Smooth muscle cell (in vitro differentiated cells): ENCODE measurements at regions not wholly inside any gene's neighbourhood (a gene's known extent, or its start where the extent isn't known, plus 50 kb on each side); places are given as distances from the start of the nearest gene placed in this dataset.
A peak's percentile ranks its signal among the peaks of the same experiment; 100 is the strongest.
"Not testable (repeated sequence)": the region's sequence is repeated elsewhere in the genome, so short reads cannot be mapped to it uniquely, and the experiment has no call there.

ENCODE experiments used
- DNase-seq: peaks from one replicate; lab custom pipeline; 2025; ENCODE audit not compliant: unreplicated experiment; lab: John Stamatoyannopoulos, UW
- H2AFZ ChIP-seq: fragments of 200-600 bp; sonication (generic); 2 replicates; pipeline ENCODE4 v1.6.0; 2016; ENCODE audit warnings: antibody characterized with exemption, low read depth, mild to moderate bottlenecking
- H3F3A ChIP-seq: fragments of 200-600 bp; sonication (generic); 2 replicates; pipeline ENCODE4 v1.6.0; 2017; ENCODE audit warnings: antibody characterized with exemption, low read depth
- H3K27ac ChIP-seq: fragments of 200-600 bp; sonication (generic); 2 replicates; pipeline ENCODE4 v1.5.1; 2016; ENCODE audit warnings: low read depth, mild to moderate bottlenecking
- H3K27me3 ChIP-seq: fragments of 200-600 bp; sonication (generic); 2 replicates; pipeline ENCODE4 v1.6.1; 2016; ENCODE audit warnings: low read depth, mild to moderate bottlenecking
- H3K36me3 ChIP-seq: fragments of 200-600 bp; sonication (generic); 2 replicates; pipeline ENCODE4 v1.5.1; 2016; ENCODE audit warnings: low read depth
- H3K4me1 ChIP-seq: fragments of 200-600 bp; sonication (generic); 2 replicates; pipeline ENCODE4 v1.5.1; 2016; ENCODE audit warnings: low read depth
- H3K4me2 ChIP-seq: fragments of 200-600 bp; sonication (generic); 2 replicates; pipeline ENCODE4 v1.6.0; 2016; ENCODE audit warnings: mild to moderate bottlenecking
- H3K4me3 ChIP-seq: fragments of 200-600 bp; sonication (generic); 2 replicates; pipeline ENCODE4 v1.5.1; 2016; ENCODE audit warnings: mild to moderate bottlenecking
- H3K79me2 ChIP-seq: fragments of 200-600 bp; sonication (generic); 2 replicates; pipeline ENCODE4 v1.6.0; 2016; ENCODE audit warnings: low read depth, mild to moderate bottlenecking
- H3K9ac ChIP-seq: fragments of 200-600 bp; sonication (generic); 2 replicates; pipeline ENCODE4 v1.6.0; 2016; ENCODE audit warnings: low read depth
- H3K9me3 ChIP-seq: fragments of 200-600 bp; sonication (generic); replicated peaks from 2 replicates; pipeline ENCODE4 v1.5.1; 2016; ENCODE audit warnings: low read depth
- H4K20me1 ChIP-seq: fragments of 200-600 bp; sonication (generic); 2 replicates; pipeline ENCODE4 v1.6.0; 2016; ENCODE audit warnings: low read depth
- CTCF ChIP-seq: fragments of 200-600 bp; sonication (generic); IDR thresholded peaks from 2 replicates; pipeline ENCODE4 v1.5.1; 2017; ENCODE audit warnings: borderline replicate concordance, mild to moderate bottlenecking, antibody characterized with exemption; ENCODE audit not compliant: insufficient read depth, poor library complexity, severe bottlenecking
- WGBS: methylation state at CpG from one replicate; pipeline ENCODE4 v1.1.7; 2016; ENCODE audit warnings: low lambda C conversion rate; 5-methylcytosine and 5-hydroxymethylcytosine counted together

GRCh38 chr5:102583276-102584124 lies 84.7 kb upstream of the SLCO6A1 start:
- 47% methylated on average over 5 of the region's 5 CpGs for WGBS
- DNase-seq = no peak
- no peak overlapping the region for H3K4me3 ChIP-seq
- no peaks in the 10 kb centered on the region for H3K9me3 ChIP-seq
- H4K20me1 ChIP-seq = no peaks in the 10 kb centered on the region
- H3K36me3 ChIP-seq = no peaks in the 10 kb centered on the region
- H3K9ac ChIP-seq = no peak overlapping the region
- H3K79me2 ChIP-seq = no peaks in the 10 kb centered on the region
- H3K27me3 ChIP-seq = no peaks in the 10 kb centered on the region
- H3K27ac ChIP-seq = no peak overlapping the region
- TF ChIP-seq CTCF = peak; percentile 55
- H3F3A ChIP-seq = no peaks in the 10 kb centered on the region
- peak overlapping the region; percentile 70 for H2AFZ ChIP-seq
- H3K4me2 ChIP-seq = peak overlapping the region; percentile 44
- H3K4me1 ChIP-seq = no peaks in the 10 kb centered on the region

GRCh38 chr5:102589661-102590060 lies 90.9 kb upstream of the SLCO6A1 start:
- no peak for DNase-seq
- no peaks in the 10 kb centered on the region for H3K27me3 ChIP-seq
- H3K4me3 ChIP-seq = no peak overlapping the region
- no peak overlapping the region for H3K4me2 ChIP-seq
- H3K79me2 ChIP-seq = no peaks in the 10 kb centered on the region
- TF ChIP-seq CTCF = no peak
- no peaks in the 10 kb centered on the region for H3K9me3 ChIP-seq
- no peaks in the 10 kb centered on the region for H3K36me3 ChIP-seq
- no peak overlapping the region for H3K9ac ChIP-seq
- WGBS = 67% methylated on average over 2 of the region's 2 CpGs
- H3K4me1 ChIP-seq = no peaks in the 10 kb centered on the region
- no peak overlapping the region for H3K27ac ChIP-seq
- H3F3A ChIP-seq = no peaks in the 10 kb centered on the region
- H2AFZ ChIP-seq = no peak overlapping the region
- H4K20me1 ChIP-seq = no peaks in the 10 kb centered on the region

GRCh38 chr5:102590467-102590866 lies 91.7 kb upstream of the SLCO6A1 start:
- Histone ChIP-seq H3K9me3 (no peaks in the 10 kb centered on the region), H3K9ac (no peak overlapping the region), H3K79me2 (no peaks in the 10 kb centered on the region), H3K4me1 (no peaks in the 10 kb centered on the region), H3K4me2 (no peak overlapping the region), H3F3A (no peaks in the 10 kb centered on the region), H3K27ac (no peak overlapping the region), H2AFZ (no peak overlapping the region), H3K27me3 (no peaks in the 10 kb centered on the region), H4K20me1 (no peaks in the 10 kb centered on the region), H3K36me3 (no peaks in the 10 kb centered on the region), H3K4me3 (no peak overlapping the region)
- no peak for TF ChIP-seq CTCF
- WGBS = 94% methylated on average over 3 of the region's 3 CpGs
- DNase-seq = no peak

GRCh38 chr5:102591650-102592049 lies 92.8 kb upstream of the SLCO6A1 start:
- Histone ChIP-seq H3K36me3 (no peaks in the 10 kb centered on the region), H3K9me3 (no peaks in the 10 kb centered on the region), H3F3A (no peaks in the 10 kb centered on the region), H3K4me3 (no peak overlapping the region), H3K4me1 (no peaks in the 10 kb centered on the region), H3K27ac (no peak overlapping the region), H3K79me2 (no peaks in the 10 kb centered on the region), H3K9ac (no peak overlapping the region), H2AFZ (no peak overlapping the region), H3K4me2 (no peak overlapping the region), H3K27me3 (no peaks in the 10 kb centered on the region), H4K20me1 (no peaks in the 10 kb centered on the region)
- 72% methylated on average over 5 of the region's 5 CpGs for WGBS
- no peak for TF ChIP-seq CTCF
- DNase-seq = no peak

GRCh38 chr5:102592586-102592985 lies 93.8 kb upstream of the SLCO6A1 start:
- not testable (repeated sequence) for H3K27ac ChIP-seq, H3F3A ChIP-seq, H3K4me2 ChIP-seq, DNase-seq, H4K20me1 ChIP-seq, H3K36me3 ChIP-seq, H3K9ac ChIP-seq, H3K9me3 ChIP-seq, H2AFZ ChIP-seq, H3K27me3 ChIP-seq, H3K4me1 ChIP-seq, H3K79me2 ChIP-seq, H3K4me3 ChIP-seq
- 92% methylated on average over 3 of the region's 3 CpGs for WGBS
